ENCODE measurements at regions not wholly inside any gene's neighbourhood (a gene's known extent, or its start where the extent isn't known, plus 50 kb on each side); places are given as distances from the start of the nearest gene placed in this dataset.

DNA sequence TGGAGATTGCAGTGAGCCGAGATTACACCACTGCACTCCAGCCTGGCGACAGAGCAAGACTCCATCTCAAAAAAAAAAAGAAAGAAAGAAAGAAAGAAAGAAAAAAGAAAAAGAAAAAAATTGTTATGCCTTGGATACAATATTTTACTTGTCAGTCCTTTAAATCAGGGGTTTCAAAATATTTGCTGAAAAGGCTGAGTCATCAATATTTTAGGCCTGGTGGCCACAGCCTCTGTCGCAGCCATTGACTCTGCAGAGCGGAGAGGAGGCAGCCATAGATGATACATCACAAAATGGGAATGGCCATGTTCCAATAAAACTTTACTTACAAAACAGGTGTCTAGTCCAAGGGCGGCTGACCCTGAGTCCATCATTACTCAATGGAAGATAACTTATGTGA, 314.8 kb upstream of the SALL3 start:
- Histone ChIP-seq H3K9me3 (no peaks in the 10 kb centered on the region), H3K4me1 (ENCODE audit: low read depth) (no peaks in the 10 kb centered on the region), H3K4me3 (no peak overlapping the region), H3K36me3 (ENCODE audit: low read depth) (no peaks in the 10 kb centered on the region)
- ATAC-seq (no peak), DNase-seq (no peak)
- intact Hi-C loops (cut with DNase I, micrococcal nuclease), result no loop called here
- TF ChIP-seq, protein P1, sequence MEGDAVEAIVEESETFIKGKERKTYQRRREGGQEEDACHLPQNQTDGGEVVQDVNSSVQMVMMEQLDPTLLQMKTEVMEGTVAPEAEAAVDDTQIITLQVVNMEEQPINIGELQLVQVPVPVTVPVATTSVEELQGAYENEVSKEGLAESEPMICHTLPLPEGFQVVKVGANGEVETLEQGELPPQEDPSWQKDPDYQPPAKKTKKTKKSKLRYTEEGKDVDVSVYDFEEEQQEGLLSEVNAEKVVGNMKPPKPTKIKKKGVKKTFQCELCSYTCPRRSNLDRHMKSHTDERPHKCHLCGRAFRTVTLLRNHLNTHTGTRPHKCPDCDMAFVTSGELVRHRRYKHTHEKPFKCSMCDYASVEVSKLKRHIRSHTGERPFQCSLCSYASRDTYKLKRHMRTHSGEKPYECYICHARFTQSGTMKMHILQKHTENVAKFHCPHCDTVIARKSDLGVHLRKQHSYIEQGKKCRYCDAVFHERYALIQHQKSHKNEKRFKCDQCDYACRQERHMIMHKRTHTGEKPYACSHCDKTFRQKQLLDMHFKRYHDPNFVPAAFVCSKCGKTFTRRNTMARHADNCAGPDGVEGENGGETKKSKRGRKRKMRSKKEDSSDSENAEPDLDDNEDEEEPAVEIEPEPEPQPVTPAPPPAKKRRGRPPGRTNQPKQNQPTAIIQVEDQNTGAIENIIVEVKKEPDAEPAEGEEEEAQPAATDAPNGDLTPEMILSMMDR (IDR thresholded peaks at IDR 0.05), result no peak

DNA sequence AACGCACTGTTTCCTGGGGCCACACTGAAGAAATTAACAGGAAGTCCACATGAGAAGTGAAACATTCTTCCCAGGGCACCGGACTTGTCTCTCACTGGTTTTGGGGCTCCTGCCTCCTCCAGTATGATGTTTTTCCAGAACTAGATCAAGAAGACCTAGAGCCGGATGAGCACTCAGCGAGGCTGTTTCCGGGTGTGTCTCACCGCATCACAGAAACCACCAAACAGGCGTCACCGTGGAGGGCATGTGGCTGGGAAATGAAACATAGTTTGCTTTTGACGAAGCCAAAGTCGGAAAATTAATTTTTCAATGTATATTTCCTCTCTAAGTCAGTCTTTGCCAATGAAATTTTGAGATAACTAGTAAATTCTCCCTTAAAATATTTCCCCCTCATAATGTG, 314.0 kb upstream of the SALL3 start:
- intact Hi-C loops (cut with DNase I, micrococcal nuclease), result no loop called here
- H3K9me3 ChIP-seq, result no peaks in the 10 kb centered on the region
- DNase-seq, result no peak
- H3K4me1 ChIP-seq (ENCODE audit: low read depth), result no peaks in the 10 kb centered on the region
- ATAC-seq, result no peak
- H3K36me3 ChIP-seq (ENCODE audit: low read depth), result no peaks in the 10 kb centered on the region
- TF ChIP-seq, protein P1 (IDR thresholded peaks at IDR 0.05), result no peak
- H3K4me3 ChIP-seq, result no peak overlapping the region

GRCh38 chr18:78666666-78667335, 312.8 kb upstream of the SALL3 start:
- H3K4me1 ChIP-seq (ENCODE audit: low read depth), result no peaks in the 10 kb centered on the region
- intact Hi-C loops (cut with DNase I, micrococcal nuclease), result no loop called here
- H3K36me3 ChIP-seq (ENCODE audit: low read depth), result no peaks in the 10 kb centered on the region
- TF ChIP-seq, protein P1 (IDR thresholded peaks at IDR 0.05), result no peak
- no peak overlapping the region for H3K4me3 ChIP-seq
- H3K9me3 ChIP-seq, result no peaks in the 10 kb centered on the region
- DNase-seq, result no peak
- ATAC-seq, result no peak

DNA sequence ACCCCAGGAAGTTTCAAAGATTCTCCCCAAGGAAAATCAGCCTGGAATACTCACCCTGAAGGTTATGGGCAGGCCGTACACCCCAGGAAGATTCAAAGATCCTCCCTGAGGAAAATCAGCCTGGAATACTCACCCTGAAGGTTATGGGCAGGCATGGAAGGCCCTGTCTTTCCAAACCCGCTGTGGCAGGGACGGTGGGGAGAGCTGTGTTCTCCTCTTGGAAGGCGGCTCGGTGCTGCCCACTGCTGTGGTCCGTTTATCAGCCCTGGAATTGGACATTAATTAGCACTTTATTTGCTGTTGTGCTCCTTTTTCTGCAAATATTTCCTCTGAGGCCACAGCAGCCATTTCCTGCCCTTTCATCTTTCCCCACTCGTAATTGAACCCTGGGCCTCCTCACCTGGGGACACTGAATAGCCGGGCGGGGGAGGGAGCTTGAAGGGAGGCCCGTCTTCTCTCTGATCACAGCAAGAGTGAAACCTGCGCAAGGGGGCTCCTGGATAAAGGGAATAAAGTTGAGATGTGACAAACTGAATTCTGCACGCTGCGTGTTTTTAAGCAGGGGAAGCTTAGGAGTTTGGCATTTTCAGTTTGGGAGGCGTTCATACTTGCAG, 308.7 kb upstream of the SALL3 start:
- no peak overlapping the region for H3K4me3 ChIP-seq
- no peaks in the 10 kb centered on the region for H3K36me3 ChIP-seq (ENCODE audit: low read depth)
- DNase-seq, result no peak
- H3K4me1 ChIP-seq (ENCODE audit: low read depth), result no peaks in the 10 kb centered on the region
- no peaks in the 10 kb centered on the region for H3K9me3 ChIP-seq
- TF ChIP-seq, protein P1 (IDR thresholded peaks at IDR 0.05), result no peak
- ATAC-seq, result no peak
- intact Hi-C loops (cut with DNase I, micrococcal nuclease), result no loop called here

- TF ChIP-seq, protein P1 (IDR thresholded peaks at IDR 0.05), result no peak
- H3K4me3 ChIP-seq, result no peak overlapping the region
- intact Hi-C loops (cut with DNase I, micrococcal nuclease), result no loop called here
- H3K4me1 ChIP-seq (ENCODE audit: low read depth), result no peaks in the 10 kb centered on the region
- DNase-seq (no peak), ATAC-seq (no peak)
- H3K9me3 ChIP-seq, result no peaks in the 10 kb centered on the region
- no peaks in the 10 kb centered on the region for H3K36me3 ChIP-seq (ENCODE audit: low read depth)
Measured at GRCh38 chr18:78671551-78671950, 308.1 kb upstream of the SALL3 start.
